GM19455 (cell line): ENCODE measurements at regions not wholly inside any gene's neighbourhood (a gene's known extent, or its start where the extent isn't known, plus 50 kb on each side); places are given as distances from the start of the nearest gene placed in this dataset.

Source experiments
- ATAC-seq: cut with Tn5 transposase; IDR thresholded peaks from one replicate; pipeline ENCODE4 v1.9.1; 2021; ENCODE audit not compliant: unreplicated experiment

GRCh38 chr2:104583811-104584210 is 270.1 kb upstream of the POU3F3 start:
- no peak for ATAC-seq

GRCh38 chr2:104584393-104584792 is 269.5 kb upstream of the POU3F3 start:
- ATAC-seq: no peak

- no peak for ATAC-seq
Observed at GRCh38 chr2:104595576-104595975, 258.3 kb upstream of the POU3F3 start.

GRCh38 chr2:104597942-104598341 is 256.0 kb upstream of the POU3F3 start:
- ATAC-seq: no peak

GRCh38 chr2:104598636-104599035 is 255.3 kb upstream of the POU3F3 start:
- no peak for ATAC-seq

GRCh38 chr2:104599787-104600510 is 254.0 kb upstream of the POU3F3 start:
- ATAC-seq: no peak

- ATAC-seq: no peak
Observed at GRCh38 chr2:104606056-104606455, 247.9 kb upstream of the POU3F3 start.

- no peak for ATAC-seq
Observed at GRCh38 chr2:104616856-104617255, 237.1 kb upstream of the POU3F3 start.

GRCh38 chr2:104620801-104621200 is 233.1 kb upstream of the POU3F3 start:
- no peak for ATAC-seq

- ATAC-seq: no peak
Observed at GRCh38 chr2:104635608-104636007, 218.3 kb upstream of the POU3F3 start.

- no peak for ATAC-seq
Observed at GRCh38 chr2:104638190-104638858, 215.6 kb upstream of the POU3F3 start.

- ATAC-seq: no peak
Observed at GRCh38 chr2:104638859-104639202, 215.1 kb upstream of the POU3F3 start.

GRCh38 chr2:104641786-104642185 is 212.1 kb upstream of the POU3F3 start:
- no peak for ATAC-seq

- ATAC-seq: no peak
Observed at GRCh38 chr2:104648376-104648775, 205.5 kb upstream of the POU3F3 start.

- ATAC-seq: no peak
Observed at GRCh38 chr2:104649866-104650265, 204.0 kb upstream of the POU3F3 start.

GRCh38 chr2:104650405-104650996 is 203.4 kb upstream of the POU3F3 start:
- no peak for ATAC-seq

- no peak for ATAC-seq
Observed at GRCh38 chr2:104654811-104655210, 199.1 kb upstream of the POU3F3 start.

GRCh38 chr2:104656571-104657163 is 197.2 kb upstream of the POU3F3 start:
- ATAC-seq: no peak

- no peak for ATAC-seq
Observed at GRCh38 chr2:104658144-104658835, 195.6 kb upstream of the POU3F3 start.

GRCh38 chr2:104658904-104659591 is 194.9 kb upstream of the POU3F3 start:
- ATAC-seq: no peak

- ATAC-seq: no peak
Observed at GRCh38 chr2:104660991-104661390, 192.9 kb upstream of the POU3F3 start.
